ENCODE measurements at regions not wholly inside any gene's neighbourhood (a gene's known extent, or its start where the extent isn't known, plus 50 kb on each side); places are given as distances from the start of the nearest gene placed in this dataset.
"Not testable (repeated sequence)": the region's sequence is repeated elsewhere in the genome, so short reads cannot be mapped to it uniquely, and the experiment has no call there.

- not testable (repeated sequence) for DNase-seq
These were observed 1218.8 kb downstream of the GATA3 start for GRCh38 chr10:9273126-9273833.

- no peak for DNase-seq
These were observed 1219.8 kb downstream of the GATA3 start for GRCh38 chr10:9274206-9274755.

GRCh38 chr10:9275861-9276260 is 1221.4 kb downstream of the GATA3 start:
- DNase-seq, result no peak

GRCh38 chr10:9285690-9286089 is 1231.2 kb downstream of the GATA3 start:
- DNase-seq, result no peak

GRCh38 chr10:9289811-9290210 is 1235.3 kb downstream of the GATA3 start:
- no peak for DNase-seq

- DNase-seq, result no peak
These were observed 1236.6 kb downstream of the GATA3 start for GRCh38 chr10:9291081-9291480.

GRCh38 chr10:9294132-9294663 is 1239.7 kb downstream of the GATA3 start:
- no peak for DNase-seq

GRCh38 chr10:9294865-9295264 is 1240.4 kb downstream of the GATA3 start:
- no peak for DNase-seq

GRCh38 chr10:9296190-9296589 is 1241.7 kb downstream of the GATA3 start:
- no peak for DNase-seq

- DNase-seq, result no peak
These were observed 1243.1 kb downstream of the GATA3 start for GRCh38 chr10:9297580-9297979.

GRCh38 chr10:9299966-9300365 is 1245.5 kb downstream of the GATA3 start:
- DNase-seq, result no peak

- DNase-seq, result no peak
These were observed 1246.7 kb downstream of the GATA3 start for GRCh38 chr10:9301148-9301547.

GRCh38 chr10:9301554-9301953 is 1247.1 kb downstream of the GATA3 start:
- DNase-seq, result no peak

GRCh38 chr10:9302140-9302746 is 1247.8 kb downstream of the GATA3 start:
- no peak for DNase-seq

- no peak for DNase-seq
These were observed 1250.6 kb downstream of the GATA3 start for GRCh38 chr10:9305018-9305655.

GRCh38 chr10:9311702-9312499 is 1257.4 kb downstream of the GATA3 start:
- no peak for DNase-seq

- no peak for DNase-seq
These were observed 1260.8 kb downstream of the GATA3 start for GRCh38 chr10:9315292-9315691.

- no peak for DNase-seq
These were observed 1277.1 kb downstream of the GATA3 start for GRCh38 chr10:9331583-9332008.

- DNase-seq, result no peak
These were observed 1279.8 kb downstream of the GATA3 start for GRCh38 chr10:9334270-9334669.

GRCh38 chr10:9339716-9340115 is 1285.2 kb downstream of the GATA3 start:
- no peak for DNase-seq

GRCh38 chr10:9342885-9343570 is 1288.5 kb downstream of the GATA3 start:
- no peak for DNase-seq

GRCh38 chr10:9347933-9348332 is 1293.4 kb downstream of the GATA3 start:
- not testable (repeated sequence) for DNase-seq
